Thoracic aorta (tissue), 2 donors: ENCODE measurements at regions not wholly inside any gene's neighbourhood (a gene's known extent, or its start where the extent isn't known, plus 50 kb on each side); places are given as distances from the start of the nearest gene placed in this dataset.

Source experiments
- ATAC-seq: fragments of 150-250 bp; one replicate; pipeline ENCODE4 v1.8.0; 2017; ENCODE audit warnings: low read depth; ENCODE audit not compliant: insufficient number of reproducible peaks, low FRiP score
- DNase-seq: peaks from one replicate; pipeline ENCODE4 v3.0.0-alpha.2; 2020; ENCODE audit warnings: low spot score
- H3K27ac ChIP-seq, 2 donors: fragments of 200-600 bp; sonication (generic); 1 replicate in 1 of 2; 2 replicates in 1 of 2; pipeline ENCODE4 v1.5.1; 2016; ENCODE audit warnings: mild to moderate bottlenecking in 2 of 2, moderate library complexity in 2 of 2
- H3K27me3 ChIP-seq: fragments of 200-600 bp; sonication (generic); replicated peaks from 2 replicates; pipeline ENCODE4 v1.6.0; 2016; ENCODE audit warnings: mild to moderate bottlenecking; ENCODE audit not compliant: insufficient read depth
- H3K36me3 ChIP-seq: fragments of 200-600 bp; sonication (generic); one replicate; pipeline ENCODE4 v1.5.1; 2016
- H3K4me1 ChIP-seq, 2 donors: fragments of 200-600 bp; sonication (generic); 1 replicate in 1 of 2; 2 replicates in 1 of 2; pipeline versions ENCODE4 v1.5.1 to v1.6.0; 2016; ENCODE audit warnings: low read depth in 2 of 2, mild to moderate bottlenecking in 1 of 2; ENCODE audit not compliant: control insufficient read depth in 1 of 2
- H3K4me3 ChIP-seq: fragments of 200-600 bp; sonication (generic); 2 replicates; pipeline ENCODE4 v1.5.1; 2016; ENCODE audit warnings: mild to moderate bottlenecking
- H3K9me3 ChIP-seq: fragments of 200-600 bp; sonication (generic); 2 replicates; pipeline ENCODE4 v1.5.1; 2016
- CTCF ChIP-seq: fragments of 200-600 bp; sonication (generic); IDR thresholded peaks from one replicate; pipeline ENCODE4 v1.5.1; 2019; ENCODE audit warnings: antibody characterized with exemption

DNA sequence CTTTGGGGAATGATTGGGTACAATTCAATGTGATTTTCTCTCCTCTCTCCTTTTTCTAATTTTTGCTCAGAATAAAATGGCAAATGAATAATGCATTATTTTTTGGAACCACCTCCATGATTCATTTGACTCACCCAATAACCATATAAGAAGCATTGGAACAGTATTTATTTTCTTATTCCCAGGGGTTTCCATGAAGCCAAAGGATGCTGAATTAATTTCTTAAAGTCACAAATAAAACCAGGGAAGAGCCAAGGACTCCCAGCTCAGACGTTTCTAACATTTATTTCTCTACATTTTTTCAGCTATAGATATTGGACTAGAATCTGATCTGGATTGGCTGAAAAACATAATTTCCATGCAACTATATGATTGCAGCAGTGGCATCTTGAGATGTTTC, 735.2 kb upstream of the ANKRD30A start:
- Histone ChIP-seq H3K4me3 (no peak overlapping the region), H3K36me3 (no peaks in the 10 kb centered on the region), H3K9me3 (no peaks in the 10 kb centered on the region), H3K27ac (no peak overlapping the region), H3K27me3 (no peaks in the 10 kb centered on the region), H3K4me1 (no peaks in the 10 kb centered on the region)
- DNase-seq (no peak), ATAC-seq (no peak)
- no peak for TF ChIP-seq CTCF

DNA sequence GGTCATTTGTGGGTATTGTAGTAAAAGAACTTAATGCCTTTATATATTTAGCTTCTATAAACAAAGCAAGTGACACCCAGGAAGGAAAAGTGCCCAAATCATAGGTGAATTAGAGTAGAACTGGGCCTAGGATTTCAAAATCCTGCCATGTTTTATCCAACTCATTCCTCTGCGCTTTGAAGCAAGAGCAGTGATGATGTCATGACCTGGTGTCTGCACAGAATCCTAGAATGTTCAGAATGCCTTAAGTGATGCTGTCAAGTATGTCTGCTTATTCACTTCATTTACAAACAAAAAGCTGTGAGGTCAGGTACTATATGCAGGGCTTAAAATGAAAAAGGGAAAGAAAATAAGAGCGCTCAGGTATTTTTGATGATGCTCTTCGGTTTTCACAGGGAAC, 737.2 kb upstream of the ANKRD30A start:
- DNase-seq: no peak
- Histone ChIP-seq H3K36me3 (no peaks in the 10 kb centered on the region), H3K4me3 (no peak overlapping the region), H3K27ac (no peak overlapping the region), H3K4me1 (no peaks in the 10 kb centered on the region), H3K27me3 (no peaks in the 10 kb centered on the region), H3K9me3 (no peaks in the 10 kb centered on the region)
- ATAC-seq: no peak
- no peak for TF ChIP-seq CTCF

DNA sequence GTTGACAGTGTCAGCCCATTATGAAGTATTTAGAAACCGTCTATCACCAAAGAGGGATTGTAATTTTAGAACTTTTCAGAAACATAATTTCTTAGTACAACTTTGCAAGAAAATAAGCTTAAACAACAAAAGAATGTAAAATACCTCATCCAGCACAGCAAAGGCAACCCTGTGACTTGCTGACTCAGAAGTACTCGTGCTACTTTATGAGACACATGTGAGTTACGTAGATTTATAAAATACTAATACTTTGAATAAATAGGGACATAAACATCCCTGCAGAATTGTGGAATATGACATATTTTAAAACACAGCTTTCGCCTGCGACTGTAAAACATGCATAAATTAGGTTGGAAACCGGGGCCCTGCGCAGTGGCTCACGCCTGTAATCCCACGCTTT, 739.7 kb upstream of the ANKRD30A start:
- H3K27me3 ChIP-seq: no peaks in the 10 kb centered on the region
- H3K4me1 ChIP-seq: peaks cover 0 to 4% of the 10 kb centered on the region in 2 donors
- no peak overlapping the region for H3K4me3 ChIP-seq
- no peak for DNase-seq
- no peaks in the 10 kb centered on the region for H3K9me3 ChIP-seq
- H3K36me3 ChIP-seq: no peaks in the 10 kb centered on the region
- TF ChIP-seq CTCF: no peak
- H3K27ac ChIP-seq: no peak overlapping the region
- ATAC-seq: no peak

GRCh38 chr10:36383349-36383748, 741.3 kb upstream of the FZD8 start:
- Histone ChIP-seq H3K4me1 (peaks cover 0 to 4% of the 10 kb centered on the region in 2 donors), H3K9me3 (no peaks in the 10 kb centered on the region), H3K27ac (no peak overlapping the region), H3K36me3 (no peaks in the 10 kb centered on the region), H3K27me3 (no peaks in the 10 kb centered on the region), H3K4me3 (no peak overlapping the region)
- DNase-seq (no peak), ATAC-seq (no peak)
- no peak for TF ChIP-seq CTCF

- ATAC-seq (no peak), DNase-seq (no peak)
- no peaks in the 10 kb centered on the region for H3K27me3 ChIP-seq
Observed at GRCh38 chr10:36381748-36382147, 739.7 kb upstream of the FZD8 start.

More at GRCh38 chr10:36381748-36382147, 739.7 kb upstream of the FZD8 start:
- H3K9me3 ChIP-seq: no peaks in the 10 kb centered on the region
- no peak overlapping the region for H3K27ac ChIP-seq
- H3K4me1 ChIP-seq: peaks cover 0 to 4% of the 10 kb centered on the region in 2 donors
- H3K36me3 ChIP-seq: no peaks in the 10 kb centered on the region
- no peak overlapping the region for H3K4me3 ChIP-seq
- TF ChIP-seq CTCF: no peak
